GM12872 (cell line): ENCODE measurements at regions not wholly inside any gene's neighbourhood (a gene's known extent, or its start where the extent isn't known, plus 50 kb on each side); places are given as distances from the start of the nearest gene placed in this dataset.

Source experiments
- TF ChIP-seq, protein P1 (sequence below): IDR thresholded peaks from 3 replicates; pipeline ENCODE4 v1.5.1; 2011; ENCODE audit warnings: low read depth, mild to moderate bottlenecking, low read length, moderate library complexity; ENCODE audit not compliant: insufficient read depth

DNA sequence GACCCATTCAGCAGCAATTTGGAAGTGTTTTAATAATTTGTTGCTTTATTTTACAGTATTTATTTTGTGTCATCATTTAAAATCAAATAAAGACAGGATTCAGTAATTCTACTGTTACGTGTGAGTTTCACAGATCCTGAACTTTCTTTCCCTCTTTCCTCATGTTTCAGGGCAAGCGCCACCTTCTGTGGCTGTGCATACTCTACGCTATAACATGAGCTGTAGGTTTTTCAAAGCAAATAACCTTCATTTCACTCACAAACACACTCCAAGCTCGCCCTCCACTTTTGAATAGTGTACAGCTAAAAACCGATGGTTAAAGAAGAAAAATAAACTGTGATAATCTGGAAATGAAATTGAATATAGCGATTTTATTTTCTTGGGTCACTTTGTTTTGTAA, 753.3 kb downstream of the OLFM4 start:
- TF ChIP-seq, protein P1, sequence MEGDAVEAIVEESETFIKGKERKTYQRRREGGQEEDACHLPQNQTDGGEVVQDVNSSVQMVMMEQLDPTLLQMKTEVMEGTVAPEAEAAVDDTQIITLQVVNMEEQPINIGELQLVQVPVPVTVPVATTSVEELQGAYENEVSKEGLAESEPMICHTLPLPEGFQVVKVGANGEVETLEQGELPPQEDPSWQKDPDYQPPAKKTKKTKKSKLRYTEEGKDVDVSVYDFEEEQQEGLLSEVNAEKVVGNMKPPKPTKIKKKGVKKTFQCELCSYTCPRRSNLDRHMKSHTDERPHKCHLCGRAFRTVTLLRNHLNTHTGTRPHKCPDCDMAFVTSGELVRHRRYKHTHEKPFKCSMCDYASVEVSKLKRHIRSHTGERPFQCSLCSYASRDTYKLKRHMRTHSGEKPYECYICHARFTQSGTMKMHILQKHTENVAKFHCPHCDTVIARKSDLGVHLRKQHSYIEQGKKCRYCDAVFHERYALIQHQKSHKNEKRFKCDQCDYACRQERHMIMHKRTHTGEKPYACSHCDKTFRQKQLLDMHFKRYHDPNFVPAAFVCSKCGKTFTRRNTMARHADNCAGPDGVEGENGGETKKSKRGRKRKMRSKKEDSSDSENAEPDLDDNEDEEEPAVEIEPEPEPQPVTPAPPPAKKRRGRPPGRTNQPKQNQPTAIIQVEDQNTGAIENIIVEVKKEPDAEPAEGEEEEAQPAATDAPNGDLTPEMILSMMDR: no peak

GRCh38 chr13:53782488-53782961, 753.9 kb downstream of the OLFM4 start:
- TF ChIP-seq, protein P1: peak; percentile 66

- TF ChIP-seq, protein P1: no peak
Observed at GRCh38 chr13:53783471-53783870, 754.9 kb downstream of the OLFM4 start.

DNA sequence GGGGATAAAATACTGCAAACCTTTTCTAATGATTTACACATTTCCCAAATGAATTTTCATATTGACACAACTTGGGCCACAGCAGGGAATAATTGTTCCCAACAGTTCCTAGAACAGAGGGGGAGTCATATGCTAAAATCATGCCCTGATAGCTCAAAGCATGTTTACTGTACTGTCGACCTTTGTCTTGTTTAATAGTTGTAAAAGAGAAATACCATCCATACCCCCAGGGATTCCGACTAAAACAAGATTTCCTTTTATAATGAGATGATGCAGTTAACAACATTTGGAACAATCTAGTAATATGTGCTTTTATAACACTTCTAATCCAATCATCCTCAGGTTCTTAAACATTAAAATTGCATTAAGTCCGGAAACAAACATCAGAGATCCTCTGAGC, 759.7 kb downstream of the OLFM4 start:
- TF ChIP-seq, protein P1: no peak

GRCh38 chr13:53800011-53800410, 771.4 kb downstream of the OLFM4 start:
- TF ChIP-seq, protein P1: no peak

GRCh38 chr13:53807251-53807834, 778.7 kb downstream of the OLFM4 start:
- TF ChIP-seq, protein P1: no peak

DNA sequence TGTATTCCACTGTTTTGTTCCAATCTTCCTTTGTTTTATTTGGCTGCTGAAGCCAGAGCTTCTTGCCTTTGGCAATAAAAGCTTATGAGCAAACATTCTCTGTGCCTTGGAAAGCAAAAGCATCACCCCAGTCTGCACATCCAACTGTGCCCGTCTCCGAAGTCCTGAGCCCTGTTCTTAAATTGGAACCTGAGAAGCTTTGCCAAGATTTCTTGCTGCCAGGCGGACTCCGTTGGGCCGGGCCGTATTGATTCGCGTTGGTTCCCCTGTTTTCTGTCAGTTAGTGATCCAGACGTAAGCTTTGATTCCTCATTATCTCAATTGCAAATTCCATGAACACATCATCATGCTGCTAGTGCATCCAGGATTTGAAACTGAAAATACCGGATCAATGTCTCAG, 793.0 kb downstream of the OLFM4 start:
- TF ChIP-seq, protein P1: no peak
